ENCODE measurements at regions not wholly inside any gene's neighbourhood (a gene's known extent, or its start where the extent isn't known, plus 50 kb on each side); places are given as distances from the start of the nearest gene placed in this dataset.

- Mint-ChIP-seq H3K4me1 (ENCODE audit: low read depth) (no peaks in the 10 kb centered on the region), H3K27ac (no peak overlapping the region), H3K4me3 (no peak overlapping the region), H3K27me3 (no peaks in the 10 kb centered on the region), H3K36me3 (ENCODE audit: low read depth) (no peaks in the 10 kb centered on the region), H3K9me3 (peaks cover 6% of the 10 kb centered on the region)
- Histone ChIP-seq H3K27ac (ENCODE audit: low read depth in 1 of 2, low read length in 2 of 2) (no peak overlapping the region), H3K36me3 (ENCODE audit: insufficient read depth, low read length) (no peaks in the 10 kb centered on the region), H3K4me3 (ENCODE audit: low read length) (no peak overlapping the region), H3K9me3 (ENCODE audit: control insufficient read depth in 1 of 2, insufficient read depth in 1 of 2, low read length in 2 of 2) (no peaks in the 10 kb centered on the region), H3K27me3 (ENCODE audit: control insufficient read depth in 1 of 2, insufficient read depth in 2 of 2, low read length in 2 of 2) (no peaks in the 10 kb centered on the region), H3K4me1 (ENCODE audit: insufficient read depth, low read length) (no peaks in the 10 kb centered on the region)
- CTCF ChIA-PET = no interaction called here
- no peak for DNase-seq
- intact Hi-C loops (cut with DNase I, micrococcal nuclease) = no loop called here
- POLR2A ChIA-PET = no interaction called here
- ATAC-seq (ENCODE audit: poor library complexity) = no peak
- TF ChIP-seq CTCF (IDR thresholded peaks at IDR 0.05) = no peak
These were observed 948.8 kb downstream of the TRHDE start for GRCh38 chr12:73220951-73221350.

GRCh38 chr12:73221398-73221797 is 949.2 kb downstream of the TRHDE start:
- Mint-ChIP-seq H3K4me3 (no peak overlapping the region), H3K27me3 (no peaks in the 10 kb centered on the region), H3K27ac (no peak overlapping the region), H3K36me3 (ENCODE audit: low read depth) (no peaks in the 10 kb centered on the region), H3K4me1 (ENCODE audit: low read depth) (no peaks in the 10 kb centered on the region), H3K9me3 (peaks cover 5% of the 10 kb centered on the region)
- CTCF ChIA-PET = no interaction called here
- H3K9me3 ChIP-seq (ENCODE audit: control insufficient read depth in 1 of 2, insufficient read depth in 1 of 2, low read length in 2 of 2) = no peaks in the 10 kb centered on the region
- no peak overlapping the region for H3K27ac ChIP-seq (ENCODE audit: low read depth in 1 of 2, low read length in 2 of 2)
- no peaks in the 10 kb centered on the region for H3K36me3 ChIP-seq (ENCODE audit: insufficient read depth, low read length)
- H3K27me3 ChIP-seq (ENCODE audit: control insufficient read depth in 1 of 2, insufficient read depth in 2 of 2, low read length in 2 of 2) = no peaks in the 10 kb centered on the region
- ATAC-seq (ENCODE audit: poor library complexity) (no peak), DNase-seq (no peak)
- H3K4me1 ChIP-seq (ENCODE audit: insufficient read depth, low read length) = no peaks in the 10 kb centered on the region
- TF ChIP-seq CTCF (IDR thresholded peaks at IDR 0.05) = no peak
- H3K4me3 ChIP-seq (ENCODE audit: low read length) = no peak overlapping the region
- intact Hi-C loops (cut with DNase I, micrococcal nuclease) = no loop called here
- POLR2A ChIA-PET = no interaction called here

- TF ChIP-seq CTCF (IDR thresholded peaks at IDR 0.05) = no peak
- Mint-ChIP-seq H3K4me1 (ENCODE audit: low read depth) (no peaks in the 10 kb centered on the region), H3K36me3 (ENCODE audit: low read depth) (no peaks in the 10 kb centered on the region), H3K27ac (no peak overlapping the region), H3K9me3 (peaks cover 5% of the 10 kb centered on the region), H3K27me3 (no peaks in the 10 kb centered on the region), H3K4me3 (no peak overlapping the region)
- Histone ChIP-seq H3K27ac (ENCODE audit: low read depth in 1 of 2, low read length in 2 of 2) (no peak overlapping the region), H3K36me3 (ENCODE audit: insufficient read depth, low read length) (no peaks in the 10 kb centered on the region), H3K4me1 (ENCODE audit: insufficient read depth, low read length) (no peaks in the 10 kb centered on the region), H3K4me3 (ENCODE audit: low read length) (no peak overlapping the region), H3K9me3 (ENCODE audit: control insufficient read depth in 1 of 2, insufficient read depth in 1 of 2, low read length in 2 of 2) (no peaks in the 10 kb centered on the region), H3K27me3 (ENCODE audit: control insufficient read depth in 1 of 2, insufficient read depth in 2 of 2, low read length in 2 of 2) (no peaks in the 10 kb centered on the region)
- ATAC-seq (ENCODE audit: poor library complexity) (no peak), DNase-seq (no peak)
- POLR2A ChIA-PET = no interaction called here
- CTCF ChIA-PET = no interaction called here
- intact Hi-C loops (cut with DNase I, micrococcal nuclease) = no loop called here
These were observed 949.7 kb downstream of the TRHDE start for GRCh38 chr12:73221836-73222235.
